ENCODE measurements at regions not wholly inside any gene's neighbourhood (a gene's known extent, or its start where the extent isn't known, plus 50 kb on each side); places are given as distances from the start of the nearest gene placed in this dataset.
"Not testable (repeated sequence)": the region's sequence is repeated elsewhere in the genome, so short reads cannot be mapped to it uniquely, and the experiment has no call there.

GRCh38 chr1:149664624-149665023, 81.0 kb downstream of the PPIAL4C start:
- not testable (repeated sequence) for TF ChIP-seq CTCF, POLR2AphosphoS5 (IDR thresholded peaks at IDR 0.05)

Measured in sigmoid colon (tissue), 4 donors.